BLaER1 treated with 17β-estradiol and CSF1 and Interleukin-3, amounts not matched to agents 10 nM and 100 nM (cell line): ENCODE measurements at regions not wholly inside any gene's neighbourhood (a gene's known extent, or its start where the extent isn't known, plus 50 kb on each side); places are given as distances from the start of the nearest gene placed in this dataset.
"Not testable (repeated sequence)": the region's sequence is repeated elsewhere in the genome, so short reads cannot be mapped to it uniquely, and the experiment has no call there.

ENCODE experiments used
- H3K27ac ChIP-seq, 11 experiments: shearing (Covaris generic); formaldehyde crosslinking; 2 replicates each; pipeline ENCODE4 v1.8.1; 2022
- H3K27me3 ChIP-seq, 11 experiments: shearing (Covaris generic); formaldehyde crosslinking; 2 replicates each; pipeline ENCODE4 v1.8.1; 2022
- H3K36me3 ChIP-seq, 11 experiments: shearing (Covaris generic); formaldehyde crosslinking; 2 replicates each; pipeline ENCODE4 v1.8.1; 2022
- H3K4me1 ChIP-seq, 10 experiments: shearing (Covaris generic); formaldehyde crosslinking; 2 replicates each; pipeline ENCODE4 v1.8.1; 2022
- H3K4me2 ChIP-seq, 11 experiments: shearing (Covaris generic); formaldehyde crosslinking; 2 replicates each; pipeline ENCODE4 v1.8.1; 2022
- H3K4me3 ChIP-seq, 10 experiments: shearing (Covaris generic); formaldehyde crosslinking; 2 replicates each; pipeline ENCODE4 v1.8.1; 2022
- H3K9ac ChIP-seq, 11 experiments: shearing (Covaris generic); formaldehyde crosslinking; 2 replicates each; pipeline ENCODE4 v1.8.1; 2022
- H3K9me3 ChIP-seq, 11 experiments: shearing (Covaris generic); formaldehyde crosslinking; replicated peaks in 1 of 11; 2 replicates each; pipeline ENCODE4 v1.8.1; 2022
- H4K20me1 ChIP-seq, 11 experiments: shearing (Covaris generic); formaldehyde crosslinking; 2 replicates each; pipeline ENCODE4 v1.8.1; 2022
- Cebpa-rat ChIP-seq, 11 experiments: shearing (Covaris generic); IDR thresholded peaks; 2 replicates each; pipeline ENCODE4 v1.8.1; 2022

GRCh38 chr6:76852776-76853175 is 610.5 kb downstream of the HTR1B start:
- H3K27me3 ChIP-seq: no peaks in the 10 kb centered on the region
- no peak overlapping the region for H3K27ac ChIP-seq
- H3K4me2 ChIP-seq: peak overlapping the region in 3 of 11 experiments; percentile 6 to 57 (median 48); a peak in 4 of 22 replicates
- peaks cover 0 to 24% (median 0%) of the 10 kb centered on the region in 10 experiments; a peak in 6 of 20 replicates for H3K4me1 ChIP-seq
- TF ChIP-seq Cebpa-rat (IDR thresholded peaks at IDR 0.05): no peak
- H3K9ac ChIP-seq: no peak overlapping the region
- no peak overlapping the region for H3K4me3 ChIP-seq
- no peaks in the 10 kb centered on the region for H4K20me1 ChIP-seq
- no peaks in the 10 kb centered on the region for H3K36me3 ChIP-seq
- no peaks in the 10 kb centered on the region for H3K9me3 ChIP-seq

GRCh38 chr6:76849274-76849970 is 613.9 kb downstream of the HTR1B start:
- not testable (repeated sequence) for H3K4me2 ChIP-seq
- peaks cover 0 to 24% (median 0%) of the 10 kb centered on the region in 10 experiments; a peak in 6 of 20 replicates for H3K4me1 ChIP-seq

GRCh38 chr6:76843054-76843822 is 620.1 kb downstream of the HTR1B start:
- no peak for TF ChIP-seq Cebpa-rat (IDR thresholded peaks at IDR 0.05)
- H3K4me2 ChIP-seq: no peak overlapping the region
- no peak overlapping the region for H3K27ac ChIP-seq
- H3K4me3 ChIP-seq: no peak overlapping the region
- no peaks in the 10 kb centered on the region for H4K20me1 ChIP-seq
- no peak overlapping the region for H3K9ac ChIP-seq
- H3K27me3 ChIP-seq: no peaks in the 10 kb centered on the region
- no peaks in the 10 kb centered on the region for H3K36me3 ChIP-seq
- peaks cover 0 to 11% (median 5%) of the 10 kb centered on the region in 11 experiments; a peak in 6 of 22 replicates for H3K9me3 ChIP-seq
- H3K4me1 ChIP-seq: no peaks in the 10 kb centered on the region; a peak in 1 of 20 replicates

More at GRCh38 chr6:76849274-76849970, 613.9 kb downstream of the HTR1B start:
- H3K27ac ChIP-seq, H4K20me1 ChIP-seq, H3K27me3 ChIP-seq, H3K36me3 ChIP-seq, H3K4me3 ChIP-seq, H3K9ac ChIP-seq: not testable (repeated sequence)
- peaks cover 0 to 11% (median 5%) of the 10 kb centered on the region in 11 experiments; a peak in 6 of 22 replicates for H3K9me3 ChIP-seq

- H3K4me1 ChIP-seq: no peaks in the 10 kb centered on the region; a peak in 1 of 20 replicates
- H3K27me3 ChIP-seq: no peaks in the 10 kb centered on the region
- no peak overlapping the region for H3K27ac ChIP-seq
- no peaks in the 10 kb centered on the region for H4K20me1 ChIP-seq
- peaks cover 0 to 9% (median 4%) of the 10 kb centered on the region in 11 experiments; a peak in 6 of 22 replicates for H3K9me3 ChIP-seq
- no peak overlapping the region for H3K4me2 ChIP-seq
- TF ChIP-seq Cebpa-rat (IDR thresholded peaks at IDR 0.05): no peak
- H3K4me3 ChIP-seq: no peak overlapping the region
- no peaks in the 10 kb centered on the region for H3K36me3 ChIP-seq
- H3K9ac ChIP-seq: no peak overlapping the region
Observed at GRCh38 chr6:76840865-76841264, 622.4 kb downstream of the HTR1B start.

- no peak overlapping the region for H3K9ac ChIP-seq
- no peak overlapping the region for H3K4me3 ChIP-seq
Observed at GRCh38 chr6:76840041-76840745, 623.1 kb downstream of the HTR1B start.

GRCh38 chr6:76839505-76839904 is 623.8 kb downstream of the HTR1B start:
- Histone ChIP-seq H3K9ac (no peak overlapping the region), H3K4me2 (no peak overlapping the region), H3K27ac (no peak overlapping the region), H3K4me1 (no peaks in the 10 kb centered on the region; a peak in 1 of 20 replicates), H3K9me3 (peaks cover 0 to under 1% (median 0%) of the 10 kb centered on the region in 11 experiments; a peak in 1 of 22 replicates), H3K4me3 (no peak overlapping the region), H3K36me3 (no peaks in the 10 kb centered on the region), H3K27me3 (no peaks in the 10 kb centered on the region), H4K20me1 (no peaks in the 10 kb centered on the region)
- TF ChIP-seq Cebpa-rat (IDR thresholded peaks at IDR 0.05): no peak

More at GRCh38 chr6:76840041-76840745, 623.1 kb downstream of the HTR1B start:
- Histone ChIP-seq H3K27ac (no peak overlapping the region), H3K4me1 (no peaks in the 10 kb centered on the region; a peak in 1 of 20 replicates), H3K4me2 (no peak overlapping the region), H3K36me3 (no peaks in the 10 kb centered on the region), H3K9me3 (peaks cover 0 to 5% (median 0%) of the 10 kb centered on the region in 11 experiments; a peak in 1 of 22 replicates), H4K20me1 (no peaks in the 10 kb centered on the region), H3K27me3 (no peaks in the 10 kb centered on the region)
- TF ChIP-seq Cebpa-rat (IDR thresholded peaks at IDR 0.05): no peak

- H3K4me3 ChIP-seq: no peak overlapping the region
- H3K4me2 ChIP-seq: no peak overlapping the region
- no peaks in the 10 kb centered on the region for H4K20me1 ChIP-seq
- H3K36me3 ChIP-seq: no peaks in the 10 kb centered on the region
- no peak for TF ChIP-seq Cebpa-rat (IDR thresholded peaks at IDR 0.05)
- H3K4me1 ChIP-seq: no peaks in the 10 kb centered on the region
- H3K9ac ChIP-seq: no peak overlapping the region
- no peaks in the 10 kb centered on the region for H3K9me3 ChIP-seq
- no peaks in the 10 kb centered on the region for H3K27me3 ChIP-seq
- no peak overlapping the region for H3K27ac ChIP-seq
Observed at GRCh38 chr6:76837564-76837963, 625.7 kb downstream of the HTR1B start.

GRCh38 chr6:76835695-76836094 is 627.6 kb downstream of the HTR1B start:
- H3K27ac ChIP-seq: no peak overlapping the region
- no peaks in the 10 kb centered on the region for H3K9me3 ChIP-seq
- H4K20me1 ChIP-seq: no peaks in the 10 kb centered on the region
- H3K4me3 ChIP-seq: no peak overlapping the region
- no peaks in the 10 kb centered on the region for H3K27me3 ChIP-seq
- H3K36me3 ChIP-seq: no peaks in the 10 kb centered on the region
- no peaks in the 10 kb centered on the region for H3K4me1 ChIP-seq
- H3K4me2 ChIP-seq: no peak overlapping the region
- no peak overlapping the region for H3K9ac ChIP-seq
- no peak for TF ChIP-seq Cebpa-rat (IDR thresholded peaks at IDR 0.05)

GRCh38 chr6:76835293-76835692 is 628.0 kb downstream of the HTR1B start:
- H3K4me2 ChIP-seq: no peak overlapping the region
- no peaks in the 10 kb centered on the region for H3K9me3 ChIP-seq
- no peaks in the 10 kb centered on the region for H4K20me1 ChIP-seq
- no peak overlapping the region for H3K4me3 ChIP-seq
- no peaks in the 10 kb centered on the region for H3K27me3 ChIP-seq
- H3K4me1 ChIP-seq: no peaks in the 10 kb centered on the region
- TF ChIP-seq Cebpa-rat (IDR thresholded peaks at IDR 0.05): no peak
- no peak overlapping the region for H3K27ac ChIP-seq
- H3K36me3 ChIP-seq: no peaks in the 10 kb centered on the region
- H3K9ac ChIP-seq: no peak overlapping the region
